DMS 273 (cell line): ENCODE measurements at regions not wholly inside any gene's neighbourhood (a gene's known extent, or its start where the extent isn't known, plus 50 kb on each side); places are given as distances from the start of the nearest gene placed in this dataset.

Experiments
- DNase-seq: peaks from one replicate; lab custom pipeline; 2025; ENCODE audit not compliant: unreplicated experiment; lab: John Stamatoyannopoulos, UW

DNA sequence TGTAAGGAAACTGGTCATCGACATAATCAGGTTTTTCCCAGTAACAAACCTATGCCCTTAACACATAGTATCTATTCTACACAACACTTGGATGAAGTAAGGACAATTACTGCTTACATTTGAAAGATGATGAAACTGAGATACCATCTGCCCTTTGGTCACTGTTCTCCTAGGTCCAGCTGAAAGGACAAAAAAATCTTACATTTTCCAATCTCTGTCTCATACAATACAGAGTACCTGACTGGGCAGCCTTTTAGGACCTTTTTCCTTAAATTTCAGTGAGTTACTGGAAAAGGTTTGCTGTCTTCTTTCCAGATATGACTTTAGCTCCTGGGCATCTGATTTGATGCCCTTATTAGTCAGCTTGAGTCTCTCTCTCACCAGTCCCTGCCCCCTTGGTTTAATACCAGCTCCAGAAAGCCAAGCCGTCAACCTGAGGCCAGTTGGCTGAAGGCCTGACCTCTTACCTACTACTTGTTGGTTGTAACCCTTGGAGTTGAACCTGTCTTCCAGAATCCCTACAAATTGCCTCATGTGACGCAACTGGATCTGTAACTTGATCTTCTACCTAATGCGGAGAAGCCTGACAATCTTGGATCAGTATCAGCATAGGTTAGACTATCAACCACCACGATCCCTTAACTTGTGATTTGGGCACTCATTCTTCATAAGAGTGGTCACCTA is 355.3 kb upstream of the ZNF385D start:
- no peak for DNase-seq

DNA sequence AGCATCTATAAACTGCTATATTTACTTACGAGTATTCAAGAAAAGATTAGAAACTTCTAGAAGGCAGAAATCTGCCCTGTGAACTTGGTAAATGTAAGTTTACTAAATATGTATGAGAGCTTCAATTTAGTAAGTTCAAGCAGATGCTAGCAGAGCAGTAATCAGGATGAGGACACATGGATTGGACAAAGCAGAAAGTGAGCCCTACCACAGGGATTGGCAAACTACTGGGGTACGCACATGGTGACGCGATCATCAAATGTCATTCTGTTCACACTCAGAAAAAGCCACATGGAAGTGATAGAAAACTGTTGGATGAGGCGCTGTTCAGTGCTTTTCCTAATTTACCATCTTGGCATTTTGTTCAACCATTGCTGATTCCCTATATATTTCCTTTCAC is 360.2 kb upstream of the ZNF385D start:
- DNase-seq = no peak

DNA sequence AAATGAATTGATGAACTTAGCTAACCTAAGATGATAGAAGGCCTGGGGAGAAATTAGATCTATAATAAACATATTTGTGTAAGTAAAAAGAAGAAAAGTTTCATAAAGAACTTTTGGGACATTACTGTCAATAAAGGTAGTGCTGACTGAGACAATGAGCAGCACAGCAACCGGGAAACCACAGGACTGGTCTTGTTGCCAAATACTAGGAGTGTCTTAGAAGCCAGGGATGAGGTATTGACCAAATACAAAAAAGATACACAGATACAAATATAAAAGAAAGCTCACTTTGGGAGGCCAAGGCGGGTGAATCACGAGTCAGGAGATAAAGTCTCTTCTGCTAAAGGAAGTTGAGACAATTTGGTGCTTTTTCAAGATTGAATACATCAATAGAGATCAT is 362.4 kb upstream of the ZNF385D start:
- DNase-seq = no peak

DNA sequence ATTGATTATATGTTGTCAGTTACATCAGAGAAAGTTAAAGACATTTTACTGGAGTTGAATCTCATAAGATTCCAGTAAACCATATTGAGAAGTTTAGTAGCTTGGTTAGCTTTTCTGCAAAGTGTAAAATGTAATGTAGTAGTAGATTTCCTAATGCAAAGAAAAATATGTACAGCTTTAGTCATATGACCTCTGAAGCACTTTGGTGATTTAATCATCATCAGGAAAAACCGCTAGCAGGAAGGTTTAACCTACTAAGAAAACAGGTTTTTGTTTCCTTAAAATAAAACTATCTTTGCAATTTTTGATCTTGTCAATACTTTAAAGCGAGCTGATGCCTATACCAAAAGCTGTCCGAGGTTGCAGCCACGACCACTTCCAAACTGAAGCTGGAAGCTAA is 364.6 kb upstream of the ZNF385D start:
- DNase-seq = no peak

DNA sequence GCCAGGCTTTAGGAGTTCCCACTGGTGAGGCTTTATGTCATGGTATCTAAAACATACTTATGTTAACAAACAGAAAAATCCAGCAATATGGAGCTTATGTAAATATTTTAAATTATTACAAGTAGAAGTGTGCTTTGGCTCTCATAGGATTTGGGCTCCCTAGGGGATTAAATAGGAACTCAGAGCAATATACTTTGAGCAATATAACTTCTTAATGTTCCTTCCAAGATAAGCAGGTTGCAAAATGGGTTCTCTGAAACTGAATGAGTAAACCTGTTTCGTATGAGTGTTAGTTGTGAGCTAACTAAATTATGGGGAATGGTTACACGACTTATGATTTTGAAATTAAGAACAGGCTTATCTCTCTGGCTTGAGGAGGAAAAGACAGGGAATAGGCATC is 366.1 kb upstream of the ZNF385D start:
- DNase-seq = no peak

DNA sequence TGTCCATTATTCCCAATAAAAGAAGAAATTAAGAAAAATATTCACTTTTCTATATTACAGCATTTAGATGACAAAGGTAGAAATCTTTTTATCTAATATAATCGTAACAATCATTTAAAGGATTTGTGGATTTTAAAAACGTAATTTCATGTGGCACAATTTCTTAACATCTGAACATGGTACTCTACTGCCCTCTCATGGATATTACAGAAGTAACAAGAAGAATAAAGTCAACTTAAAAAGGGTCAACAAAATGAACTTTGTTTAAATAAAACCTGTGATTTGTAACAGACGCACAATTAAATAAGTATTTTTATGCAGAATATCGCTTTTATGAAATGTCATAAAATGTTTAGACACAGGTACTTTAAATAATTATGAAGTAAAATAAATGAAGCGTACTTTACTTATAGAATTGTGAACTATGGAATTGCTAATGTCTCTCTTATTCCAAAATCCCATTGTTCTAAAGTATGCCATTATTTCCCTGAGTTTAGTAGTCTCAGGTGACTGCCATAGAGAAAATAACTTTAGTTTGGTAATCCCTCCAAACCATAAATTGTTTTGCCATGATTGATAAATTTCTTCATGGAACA is 366.8 kb upstream of the ZNF385D start:
- DNase-seq = peak; percentile 53

DNA sequence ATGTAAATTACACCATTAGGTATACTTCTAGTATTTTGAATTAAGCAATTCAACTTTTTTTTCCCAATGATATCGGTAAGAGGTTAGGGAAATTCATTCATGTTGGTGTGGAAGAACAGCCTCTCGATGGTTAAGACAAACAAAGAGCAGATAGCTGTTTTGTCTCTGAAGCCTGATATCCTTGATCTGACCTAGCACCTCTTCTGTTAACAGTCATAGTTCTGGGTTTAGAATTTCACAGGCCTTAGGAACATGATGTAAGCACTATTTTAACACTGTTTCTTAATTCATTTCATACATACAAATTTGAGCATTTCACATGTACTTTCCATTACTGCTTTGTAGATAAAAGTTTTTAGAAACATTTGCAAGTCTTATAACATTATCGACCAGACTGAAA is 367.5 kb upstream of the ZNF385D start:
- DNase-seq = no peak

DNA sequence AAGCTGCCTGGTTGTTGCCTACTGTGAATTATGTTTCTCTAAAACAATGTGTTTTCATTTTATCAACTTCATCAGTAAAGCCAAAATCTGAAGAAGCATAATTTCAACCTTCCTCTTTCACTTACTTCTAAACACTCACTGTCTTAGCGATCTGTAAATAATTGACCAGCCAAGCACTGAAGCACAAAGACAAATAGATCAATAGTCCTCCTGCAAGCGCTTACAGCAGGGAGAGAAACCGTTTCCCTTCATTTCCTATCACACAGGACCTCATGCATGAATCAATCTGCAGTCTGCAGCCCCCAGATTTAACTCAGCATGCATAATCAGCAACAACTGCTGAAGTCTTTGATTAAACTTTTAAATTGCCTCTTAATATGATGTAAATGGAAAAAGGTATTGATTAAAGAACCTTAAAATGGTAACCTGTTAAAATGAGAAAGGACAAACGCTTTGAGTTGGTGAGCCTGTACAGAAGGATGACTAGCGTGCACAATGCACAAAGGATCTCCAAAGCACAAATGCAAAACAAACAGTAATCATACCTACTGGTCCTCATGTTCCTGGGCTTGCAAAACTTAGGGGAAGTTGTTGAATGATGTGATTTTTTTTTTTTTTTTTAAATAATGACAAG is 370.2 kb upstream of the ZNF385D start:
- DNase-seq = no peak

DNA sequence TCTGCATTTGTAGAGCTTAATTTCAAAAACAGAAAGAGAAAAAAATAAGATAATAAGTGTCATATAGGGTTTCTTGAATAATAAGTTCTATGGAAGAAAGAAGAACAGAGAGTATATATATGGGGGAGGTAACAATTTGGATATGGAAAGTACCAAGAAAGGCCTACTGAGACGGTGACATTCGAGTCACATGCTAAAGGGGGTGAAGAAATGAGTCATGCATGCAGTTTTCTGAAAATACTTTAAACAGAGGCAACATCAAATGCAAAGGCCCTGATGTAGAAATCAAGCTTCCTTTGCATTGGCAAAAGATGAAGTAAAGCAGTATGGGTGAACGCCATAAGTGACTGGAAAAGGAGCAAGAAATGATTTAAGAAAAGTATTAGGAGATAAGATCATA is 371.6 kb upstream of the ZNF385D start:
- no peak for DNase-seq

DNA sequence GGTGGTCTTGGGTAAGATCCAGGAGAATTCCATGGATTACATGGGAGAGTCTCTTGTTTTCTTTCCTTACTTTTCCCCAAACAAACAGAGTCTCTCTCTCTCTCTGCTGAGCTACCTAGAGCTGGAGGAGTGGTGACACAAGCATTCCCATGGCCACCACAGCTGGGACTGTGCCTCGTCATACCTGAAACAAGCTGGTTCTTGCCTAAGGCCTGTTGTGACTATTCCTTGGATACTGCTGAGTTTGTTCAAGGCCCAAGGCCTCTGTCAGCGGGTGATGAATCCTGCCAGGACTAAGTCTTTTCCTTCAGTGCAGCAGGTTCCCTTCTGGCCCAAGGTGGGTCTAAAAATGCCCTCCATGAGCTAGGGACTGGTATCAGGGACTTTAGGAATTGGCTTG is 378.1 kb upstream of the ZNF385D start:
- DNase-seq = no peak

DNA sequence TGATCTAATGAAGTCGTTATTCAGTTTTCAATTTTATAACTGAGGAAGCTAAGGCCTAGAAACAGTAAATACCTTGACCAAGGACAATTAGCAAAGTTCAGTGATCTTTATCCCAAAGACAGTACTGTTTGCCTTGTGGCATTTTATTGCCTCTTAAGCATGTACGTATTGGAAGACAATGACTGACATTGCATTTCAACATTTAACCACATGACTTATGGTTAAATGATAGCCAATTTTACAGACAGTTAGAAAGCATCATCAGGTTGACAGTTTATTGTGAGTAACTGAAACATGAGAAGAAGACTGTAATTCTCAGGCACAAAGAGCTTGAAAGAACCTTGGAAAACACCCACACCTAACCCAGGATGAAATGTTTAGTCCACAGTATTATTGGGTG is 390.8 kb upstream of the ZNF385D start:
- DNase-seq = no peak

DNA sequence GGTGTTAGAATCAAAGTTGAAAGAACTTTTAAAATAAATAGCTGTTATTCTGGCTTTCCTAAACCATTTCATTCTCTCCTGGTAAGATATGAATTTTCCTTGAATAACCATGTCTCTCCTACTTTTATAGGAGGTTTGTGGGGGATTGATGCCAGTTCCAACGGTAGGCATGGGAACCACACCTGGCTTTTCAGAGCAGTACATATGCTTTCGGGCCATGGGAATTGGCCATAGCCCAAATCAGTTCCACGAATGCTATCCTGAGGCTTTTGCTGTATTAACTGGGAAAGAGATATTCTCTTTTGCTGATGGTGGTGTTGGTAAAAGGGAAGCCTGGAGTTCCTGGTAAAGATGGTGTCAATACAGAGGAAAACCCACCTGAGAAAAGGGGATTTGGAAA is 396.2 kb upstream of the ZNF385D start:
- no peak for DNase-seq

DNA sequence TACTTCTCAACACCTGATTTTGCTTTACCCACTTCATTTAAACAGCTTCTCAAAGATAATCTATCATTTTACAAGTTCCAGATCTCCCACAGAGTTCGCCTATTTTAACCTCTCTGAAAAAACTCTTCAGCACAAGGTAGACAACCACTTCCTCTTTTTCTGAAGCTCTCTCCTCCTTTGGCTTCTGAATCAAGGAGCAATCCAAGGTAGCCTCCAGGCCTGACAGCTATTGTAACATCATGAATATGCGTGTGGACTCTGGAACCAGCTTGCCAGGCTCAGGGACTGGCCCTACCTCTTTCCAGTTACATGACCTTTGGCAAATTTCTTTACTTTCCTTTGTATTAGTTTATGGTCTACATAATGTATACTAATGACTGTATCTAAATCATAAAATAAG is 405.9 kb upstream of the ZNF385D start:
- DNase-seq = no peak

DNA sequence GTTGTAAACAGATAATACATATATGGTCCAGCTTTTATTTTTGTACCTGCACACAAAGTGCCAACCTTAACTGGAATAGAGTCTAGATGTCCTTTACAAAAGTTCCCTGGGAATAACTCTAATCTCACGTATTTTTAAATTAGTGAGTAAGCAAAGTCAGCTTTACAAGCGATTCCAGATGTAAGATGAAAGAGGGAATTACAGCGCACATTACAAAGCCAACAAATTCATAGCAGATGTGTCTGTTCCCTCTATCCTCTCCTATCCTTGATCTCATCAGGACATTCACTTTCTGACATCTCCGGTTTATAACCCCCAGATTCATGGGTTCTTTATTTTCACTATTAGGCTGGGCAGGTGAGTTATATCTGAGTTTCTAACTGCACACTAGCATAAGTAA is 406.8 kb upstream of the ZNF385D start:
- no peak for DNase-seq

DNA sequence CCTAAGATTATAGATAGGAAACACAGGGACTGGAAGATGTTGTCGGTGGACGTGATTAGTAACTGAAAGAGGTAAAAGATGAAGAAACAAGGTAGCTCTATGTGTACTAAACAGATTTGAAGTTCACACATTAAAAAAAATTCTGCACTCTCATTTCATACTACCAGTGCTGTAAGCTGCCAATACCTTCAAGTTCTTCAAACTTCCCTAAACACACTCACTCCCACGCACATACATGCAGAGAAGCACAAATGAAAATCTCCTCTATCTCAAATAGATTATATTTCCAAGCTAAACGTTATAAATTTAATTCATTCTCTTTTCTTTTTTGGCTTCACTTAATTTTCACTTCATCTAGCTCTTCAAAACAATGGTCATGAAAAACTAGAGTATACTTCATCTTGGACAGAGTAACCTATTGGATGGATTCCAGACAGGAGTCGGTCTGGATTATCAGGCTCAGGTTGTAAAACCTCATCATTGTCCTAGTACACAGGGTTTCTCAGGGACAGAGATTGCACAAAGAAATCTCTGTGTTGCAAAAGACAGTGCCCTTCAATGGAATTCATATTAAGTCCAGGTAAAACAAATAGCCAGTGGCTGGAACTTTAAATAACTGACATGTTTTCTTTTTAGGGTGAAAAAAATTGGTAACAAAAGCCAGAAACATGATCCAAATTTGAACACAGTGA is 408.1 kb upstream of the ZNF385D start:
- no peak for DNase-seq

DNA sequence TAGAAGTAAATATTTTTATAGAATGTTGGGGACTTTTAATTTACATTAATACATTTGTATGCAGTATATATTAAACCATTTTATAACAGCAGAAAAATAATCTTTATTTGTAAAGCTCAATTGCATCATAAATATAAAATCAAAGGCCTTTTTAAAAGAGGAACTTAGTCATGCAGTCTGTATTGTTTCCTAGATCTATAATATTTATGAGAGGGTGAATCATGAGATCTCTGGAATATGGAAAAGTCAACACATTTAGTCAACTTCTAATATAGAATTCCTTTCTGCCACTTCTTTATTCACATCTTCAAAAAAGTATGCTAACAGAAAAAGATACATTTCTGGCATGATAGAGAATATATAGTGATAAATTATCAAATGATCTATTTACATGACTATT is 410.3 kb upstream of the ZNF385D start:
- DNase-seq = no peak

DNA sequence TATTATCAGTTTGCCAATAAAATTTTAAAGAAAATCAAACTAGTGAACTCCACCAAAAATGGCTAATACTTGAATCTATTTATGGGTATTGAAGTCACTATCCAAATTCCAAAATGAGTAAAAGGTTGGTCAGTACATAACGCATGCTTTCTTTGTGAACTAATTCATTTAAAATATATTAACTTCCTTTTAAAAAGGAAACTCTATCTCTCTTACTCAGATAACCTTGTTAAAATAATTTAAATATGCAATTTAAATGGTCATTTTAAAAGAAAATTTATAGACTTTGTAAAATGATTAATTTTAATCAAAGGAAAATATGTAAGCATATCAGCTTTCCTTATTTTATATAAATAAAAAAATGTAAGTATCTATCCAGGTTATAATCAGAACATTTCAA is 419.4 kb upstream of the ZNF385D start:
- DNase-seq = no peak

DNA sequence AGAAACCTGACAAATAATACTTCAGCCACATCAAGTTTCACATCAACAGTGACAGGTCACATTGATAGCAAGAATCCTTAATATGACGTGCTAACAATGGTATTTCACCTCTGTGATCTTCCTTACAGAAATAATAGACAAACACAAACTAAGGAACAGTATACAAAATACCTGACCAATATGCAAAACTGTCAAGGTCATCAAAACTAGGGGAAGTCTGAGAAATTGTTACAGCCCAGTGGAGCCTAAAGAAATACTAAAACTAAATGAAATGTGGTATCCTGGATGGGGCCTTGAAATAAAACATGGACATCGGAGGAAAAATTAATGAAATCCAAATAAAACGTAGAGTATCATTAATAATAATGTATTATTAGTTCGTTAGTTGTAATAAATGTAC is 422.0 kb upstream of the ZNF385D start:
- DNase-seq = no peak

DNA sequence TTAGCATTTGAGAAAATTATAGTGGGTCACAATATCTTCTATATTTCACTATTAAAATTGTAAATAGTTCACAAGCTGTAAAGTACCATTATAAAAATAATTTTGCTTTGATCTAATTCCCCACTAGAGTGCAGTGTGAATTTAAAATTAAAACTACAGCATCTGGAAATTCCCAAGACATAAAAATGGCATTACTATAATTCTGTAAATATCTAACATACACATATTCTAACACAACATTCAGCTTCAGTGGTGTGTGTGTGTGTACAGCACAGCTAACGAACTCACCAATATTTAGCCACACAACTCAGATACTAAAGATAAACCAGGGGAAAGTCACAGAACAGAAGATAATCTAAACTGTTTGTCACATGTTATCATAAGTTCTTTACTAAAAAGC is 424.9 kb upstream of the ZNF385D start:
- no peak for DNase-seq

DNA sequence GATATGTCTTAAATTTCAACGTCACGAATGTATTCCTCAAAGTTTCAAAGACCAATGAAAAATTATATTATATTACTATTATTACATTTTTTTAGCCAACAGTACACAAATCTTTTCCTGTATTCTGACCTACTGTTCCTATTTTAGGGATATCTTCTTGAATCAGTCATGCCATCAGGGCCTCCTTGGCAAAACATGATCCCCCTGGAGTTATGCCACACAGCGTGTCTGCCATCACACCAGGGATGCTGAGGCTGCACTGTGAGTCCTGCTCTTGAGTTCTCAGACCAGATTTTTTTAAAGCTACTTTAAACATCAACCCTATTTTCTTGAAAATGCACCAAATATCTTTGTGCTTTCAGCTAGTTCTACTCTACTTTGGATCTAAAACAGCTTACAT is 425.9 kb upstream of the ZNF385D start:
- DNase-seq = no peak

DNA sequence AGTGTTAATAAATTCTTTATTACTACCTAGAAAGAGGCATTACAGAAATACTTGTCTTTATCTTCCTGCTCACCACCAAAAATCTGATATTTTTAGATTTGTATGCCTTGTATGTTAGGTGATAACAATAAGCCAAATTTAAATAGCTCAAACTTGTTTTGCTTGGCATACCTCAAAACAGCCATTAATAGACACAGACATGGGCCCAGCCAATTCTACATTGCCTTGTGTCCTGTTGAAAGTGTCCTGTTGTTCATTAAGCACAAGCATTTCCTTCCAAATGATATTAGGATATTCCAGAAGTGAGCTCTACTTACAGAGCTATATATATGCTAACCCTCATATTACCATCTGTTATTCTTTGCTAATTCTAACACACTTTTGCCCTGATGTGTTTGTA is 438.6 kb upstream of the ZNF385D start:
- no peak for DNase-seq

DNA sequence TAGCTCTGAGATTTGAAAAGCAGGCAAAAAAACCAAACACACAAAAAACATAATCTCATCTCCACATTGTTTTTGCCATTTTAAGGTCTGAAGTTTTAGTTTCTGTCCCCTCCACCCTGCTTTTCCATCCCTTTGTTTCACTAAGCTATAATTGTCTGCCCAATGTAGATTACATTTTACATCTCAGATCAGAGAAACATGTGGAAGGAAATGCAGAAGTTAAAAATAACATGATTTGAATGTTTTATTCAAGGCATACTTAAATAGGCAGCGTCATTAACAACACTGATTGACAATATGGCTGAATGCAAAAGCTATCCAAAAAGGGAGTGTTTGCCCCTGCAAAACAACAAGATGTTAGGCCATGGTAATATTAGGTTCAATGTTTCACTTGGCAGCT is 448.1 kb upstream of the ZNF385D start:
- DNase-seq = no peak
